ENCODE measurements at regions not wholly inside any gene's neighbourhood (a gene's known extent, or its start where the extent isn't known, plus 50 kb on each side); places are given as distances from the start of the nearest gene placed in this dataset.

DNA sequence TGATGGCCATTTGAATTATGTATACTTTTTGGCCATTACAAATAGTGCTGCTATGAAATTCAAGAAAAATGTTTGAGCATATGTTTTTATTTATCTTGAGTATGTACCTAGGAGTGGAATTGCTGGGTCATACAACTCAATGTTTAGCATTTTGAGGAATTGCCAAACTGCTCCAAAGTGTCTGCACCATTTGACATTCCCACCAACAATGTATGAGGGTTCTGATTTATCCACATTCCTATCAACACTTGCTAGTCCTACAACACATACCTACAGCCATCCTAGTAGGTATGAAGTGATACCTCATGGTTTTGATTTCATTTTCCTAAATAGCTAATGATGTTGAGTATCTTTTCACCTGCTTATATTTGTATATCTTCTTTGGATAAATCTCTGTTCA is 165.5 kb downstream of the NOC3L start:
- H3K4me2 ChIP-seq (ENCODE audit: low read depth, low read length) = no peak overlapping the region
- no peaks in the 10 kb centered on the region for H3K4me1 ChIP-seq (ENCODE audit: insufficient read depth, low read length)
- H2AFZ ChIP-seq (ENCODE audit: low read length) = no peak overlapping the region
- H4K20me1 ChIP-seq (ENCODE audit: insufficient read depth, low read length) = no peaks in the 10 kb centered on the region
- in situ Hi-C loops (cut with HindIII; ENCODE audit: extremely low pct_ligation_motif_present, low pct_unique_long_range_greater_than_20kb) = no loop called here
- no peaks in the 10 kb centered on the region for H3K9me3 ChIP-seq (ENCODE audit: low read length)
- ATAC-seq (no peak), FAIRE-seq (no peak), DNase-seq (ENCODE audit: low spot score) (no peak)
- no peaks in the 10 kb centered on the region for H3K36me3 ChIP-seq (replicated peaks in 1 of 2; ENCODE audit: control insufficient read depth in 1 of 2, insufficient read depth in 2 of 2, low read length in 2 of 2)
- CTCF ChIA-PET (ENCODE audit: low intra/inter-chr PET ratio, low total read pairs) = no interaction called here
- H3K27me3 ChIP-seq (ENCODE audit: control insufficient read depth in 1 of 2, insufficient read depth in 2 of 2, low read length in 2 of 2) = no peaks in the 10 kb centered on the region
- no peak overlapping the region for H3K27ac ChIP-seq (ENCODE audit: extremely low read length, insufficient read depth, low read length)
- intact Hi-C loops (cut with micrococcal nuclease; ENCODE audit: unreplicated experiment) = no loop called here
- no peaks in the 10 kb centered on the region for H3K79me2 ChIP-seq (ENCODE audit: insufficient read depth, low read length)
- no TSS peak for BruUV-seq (replicated peaks)
- POLR2A ChIA-PET = no interaction called here
- H3K9ac ChIP-seq (ENCODE audit: insufficient read depth, low read depth, low read length) = no peak overlapping the region
- H3K4me3 ChIP-seq (replicated peaks in 1 of 3; ENCODE audit: insufficient read depth in 1 of 3, low read depth in 2 of 3, low read length in 3 of 3) = no peak overlapping the region
- TF ChIP-seq, protein P1, sequence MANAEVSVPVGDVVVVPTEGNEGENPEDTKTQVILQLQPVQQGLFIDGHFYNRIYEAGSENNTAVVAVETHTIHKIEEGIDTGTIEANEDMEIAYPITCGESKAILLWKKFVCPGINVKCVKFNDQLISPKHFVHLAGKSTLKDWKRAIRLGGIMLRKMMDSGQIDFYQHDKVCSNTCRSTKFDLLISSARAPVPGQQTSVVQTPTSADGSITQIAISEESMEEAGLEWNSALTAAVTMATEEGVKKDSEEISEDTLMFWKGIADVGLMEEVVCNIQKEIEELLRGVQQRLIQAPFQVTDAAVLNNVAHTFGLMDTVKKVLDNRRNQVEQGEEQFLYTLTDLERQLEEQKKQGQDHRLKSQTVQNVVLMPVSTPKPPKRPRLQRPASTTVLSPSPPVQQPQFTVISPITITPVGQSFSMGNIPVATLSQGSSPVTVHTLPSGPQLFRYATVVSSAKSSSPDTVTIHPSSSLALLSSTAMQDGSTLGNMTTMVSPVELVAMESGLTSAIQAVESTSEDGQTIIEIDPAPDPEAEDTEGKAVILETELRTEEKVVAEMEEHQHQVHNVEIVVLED (CRISPR knock-in tag; IDR thresholded peaks at IDR 0.05; ENCODE audit: borderline replicate concordance) = no peak
- TF ChIP-seq PHF5A (CRISPR knock-in tag; IDR thresholded peaks at IDR 0.05; ENCODE audit: low read depth, unreplicated experiment) (no peak), ARNT2 (CRISPR knock-in tag; IDR thresholded peaks at IDR 0.05; ENCODE audit: low read depth) (no peak), HNF4G (IDR thresholded peaks at IDR 0.05; ENCODE audit: borderline replicate concordance, low read depth, low read length) (no peak), HNF4G (CRISPR knock-in tag; IDR thresholded peaks at IDR 0.05; ENCODE audit: borderline replicate concordance, low read depth) (no peak), ASH2L (IDR thresholded peaks at IDR 0.05; ENCODE audit: insufficient read length, low read depth, low read length) (no peak), FOXP1 (IDR thresholded peaks at IDR 0.05) (no peak), FOXP1 (CRISPR knock-in tag; IDR thresholded peaks at IDR 0.05) (no peak), SIN3B (IDR thresholded peaks at IDR 0.05; ENCODE audit: low read length) (no peak), ZNF83 (CRISPR knock-in tag; IDR thresholded peaks at IDR 0.05; ENCODE audit: borderline replicate concordance) (no peak), TFDP1 (CRISPR knock-in tag; IDR thresholded peaks at IDR 0.05; ENCODE audit: borderline replicate concordance) (no peak), TAF1 (CRISPR knock-in tag; IDR thresholded peaks at IDR 0.05) (no peak), ZNF34 (CRISPR knock-in tag; IDR thresholded peaks at IDR 0.05; ENCODE audit: borderline replicate concordance) (no peak)
- TF ChIP-seq, protein P2, sequence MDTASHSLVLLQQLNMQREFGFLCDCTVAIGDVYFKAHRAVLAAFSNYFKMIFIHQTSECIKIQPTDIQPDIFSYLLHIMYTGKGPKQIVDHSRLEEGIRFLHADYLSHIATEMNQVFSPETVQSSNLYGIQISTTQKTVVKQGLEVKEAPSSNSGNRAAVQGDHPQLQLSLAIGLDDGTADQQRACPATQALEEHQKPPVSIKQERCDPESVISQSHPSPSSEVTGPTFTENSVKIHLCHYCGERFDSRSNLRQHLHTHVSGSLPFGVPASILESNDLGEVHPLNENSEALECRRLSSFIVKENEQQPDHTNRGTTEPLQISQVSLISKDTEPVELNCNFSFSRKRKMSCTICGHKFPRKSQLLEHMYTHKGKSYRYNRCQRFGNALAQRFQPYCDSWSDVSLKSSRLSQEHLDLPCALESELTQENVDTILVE (CRISPR knock-in tag; IDR thresholded peaks at IDR 0.05) = no peak
- TF ChIP-seq, protein P3, sequence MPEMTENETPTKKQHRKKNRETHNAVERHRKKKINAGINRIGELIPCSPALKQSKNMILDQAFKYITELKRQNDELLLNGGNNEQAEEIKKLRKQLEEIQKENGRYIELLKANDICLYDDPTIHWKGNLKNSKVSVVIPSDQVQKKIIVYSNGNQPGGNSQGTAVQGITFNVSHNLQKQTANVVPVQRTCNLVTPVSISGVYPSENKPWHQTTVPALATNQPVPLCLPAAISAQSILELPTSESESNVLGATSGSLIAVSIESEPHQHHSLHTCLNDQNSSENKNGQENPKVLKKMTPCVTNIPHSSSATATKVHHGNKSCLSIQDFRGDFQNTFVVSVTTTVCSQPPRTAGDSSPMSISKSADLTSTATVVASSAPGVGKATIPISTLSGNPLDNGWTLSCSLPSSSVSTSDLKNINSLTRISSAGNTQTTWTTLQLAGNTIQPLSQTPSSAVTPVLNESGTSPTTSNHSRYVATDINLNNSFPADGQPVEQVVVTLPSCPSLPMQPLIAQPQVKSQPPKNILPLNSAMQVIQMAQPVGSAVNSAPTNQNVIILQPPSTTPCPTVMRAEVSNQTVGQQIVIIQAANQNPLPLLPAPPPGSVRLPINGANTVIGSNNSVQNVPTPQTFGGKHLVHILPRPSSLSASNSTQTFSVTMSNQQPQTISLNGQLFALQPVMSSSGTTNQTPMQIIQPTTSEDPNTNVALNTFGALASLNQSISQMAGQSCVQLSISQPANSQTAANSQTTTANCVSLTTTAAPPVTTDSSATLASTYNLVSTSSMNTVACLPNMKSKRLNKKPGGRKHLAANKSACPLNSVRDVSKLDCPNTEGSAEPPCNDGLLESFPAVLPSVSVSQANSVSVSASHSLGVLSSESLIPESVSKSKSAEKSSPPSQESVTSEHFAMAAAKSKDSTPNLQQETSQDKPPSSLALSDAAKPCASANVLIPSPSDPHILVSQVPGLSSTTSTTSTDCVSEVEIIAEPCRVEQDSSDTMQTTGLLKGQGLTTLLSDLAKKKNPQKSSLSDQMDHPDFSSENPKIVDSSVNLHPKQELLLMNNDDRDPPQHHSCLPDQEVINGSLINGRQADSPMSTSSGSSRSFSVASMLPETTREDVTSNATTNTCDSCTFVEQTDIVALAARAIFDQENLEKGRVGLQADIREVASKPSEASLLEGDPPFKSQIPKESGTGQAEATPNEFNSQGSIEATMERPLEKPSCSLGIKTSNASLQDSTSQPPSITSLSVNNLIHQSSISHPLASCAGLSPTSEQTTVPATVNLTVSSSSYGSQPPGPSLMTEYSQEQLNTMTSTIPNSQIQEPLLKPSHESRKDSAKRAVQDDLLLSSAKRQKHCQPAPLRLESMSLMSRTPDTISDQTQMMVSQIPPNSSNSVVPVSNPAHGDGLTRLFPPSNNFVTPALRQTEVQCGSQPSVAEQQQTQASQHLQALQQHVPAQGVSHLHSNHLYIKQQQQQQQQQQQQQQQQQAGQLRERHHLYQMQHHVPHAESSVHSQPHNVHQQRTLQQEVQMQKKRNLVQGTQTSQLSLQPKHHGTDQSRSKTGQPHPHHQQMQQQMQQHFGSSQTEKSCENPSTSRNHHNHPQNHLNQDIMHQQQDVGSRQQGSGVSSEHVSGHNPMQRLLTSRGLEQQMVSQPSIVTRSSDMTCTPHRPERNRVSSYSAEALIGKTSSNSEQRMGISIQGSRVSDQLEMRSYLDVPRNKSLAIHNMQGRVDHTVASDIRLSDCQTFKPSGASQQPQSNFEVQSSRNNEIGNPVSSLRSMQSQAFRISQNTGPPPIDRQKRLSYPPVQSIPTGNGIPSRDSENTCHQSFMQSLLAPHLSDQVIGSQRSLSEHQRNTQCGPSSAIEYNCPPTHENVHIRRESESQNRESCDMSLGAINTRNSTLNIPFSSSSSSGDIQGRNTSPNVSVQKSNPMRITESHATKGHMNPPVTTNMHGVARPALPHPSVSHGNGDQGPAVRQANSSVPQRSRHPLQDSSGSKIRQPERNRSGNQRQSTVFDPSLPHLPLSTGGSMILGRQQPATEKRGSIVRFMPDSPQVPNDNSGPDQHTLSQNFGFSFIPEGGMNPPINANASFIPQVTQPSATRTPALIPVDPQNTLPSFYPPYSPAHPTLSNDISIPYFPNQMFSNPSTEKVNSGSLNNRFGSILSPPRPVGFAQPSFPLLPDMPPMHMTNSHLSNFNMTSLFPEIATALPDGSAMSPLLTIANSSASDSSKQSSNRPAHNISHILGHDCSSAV (CRISPR knock-in tag; IDR thresholded peaks at IDR 0.05; ENCODE audit: borderline replicate concordance) = no peak
